Activated CD4-positive, alpha-beta T cell treated with anti-CD3 and anti-CD28 coated beads, Interleukin-10, Interleukin-2, amounts not matched to agents 100 ng/mL and 50 ng/mL, durations not matched to agents 16 hours and 8 hours (primary cell): ENCODE measurements at regions not wholly inside any gene's neighbourhood (a gene's known extent, or its start where the extent isn't known, plus 50 kb on each side); places are given as distances from the start of the nearest gene placed in this dataset.

Experiments
- DNase-seq: peaks from one replicate; pipeline ENCODE4 v3.0.0-alpha.2; 2020

GRCh38 chr13:106382534-106382933 lies 152.9 kb downstream of the EFNB2 start:
- no peak for DNase-seq

GRCh38 chr13:106381091-106381490 lies 154.4 kb downstream of the EFNB2 start:
- no peak for DNase-seq

GRCh38 chr13:106377931-106378662 lies 157.4 kb downstream of the EFNB2 start:
- DNase-seq: no peak

- DNase-seq: no peak
Measured at GRCh38 chr13:106377341-106377740, 158.1 kb downstream of the EFNB2 start.

- no peak for DNase-seq
Measured at GRCh38 chr13:106376401-106377112, 158.9 kb downstream of the EFNB2 start.

GRCh38 chr13:106375085-106375484 lies 160.4 kb downstream of the EFNB2 start:
- DNase-seq: no peak

GRCh38 chr13:106374631-106375030 lies 160.8 kb downstream of the EFNB2 start:
- no peak for DNase-seq

- no peak for DNase-seq
Measured at GRCh38 chr13:106373989-106374572, 161.4 kb downstream of the EFNB2 start.

GRCh38 chr13:106373304-106373988 lies 162.0 kb downstream of the EFNB2 start:
- no peak for DNase-seq

GRCh38 chr13:106372199-106373155 lies 163.0 kb downstream of the EFNB2 start:
- no peak for DNase-seq

GRCh38 chr13:106371024-106371423 lies 164.4 kb downstream of the EFNB2 start:
- DNase-seq: no peak

- DNase-seq: no peak
Measured at GRCh38 chr13:106369858-106370257, 165.6 kb downstream of the EFNB2 start.

GRCh38 chr13:106369091-106369490 lies 166.4 kb downstream of the EFNB2 start:
- DNase-seq: no peak

GRCh38 chr13:106367361-106367971 lies 168.0 kb downstream of the EFNB2 start:
- no peak for DNase-seq

- DNase-seq: no peak
Measured at GRCh38 chr13:106362707-106363106, 172.8 kb downstream of the EFNB2 start.

- DNase-seq: no peak
Measured at GRCh38 chr13:106361621-106362020, 173.8 kb downstream of the EFNB2 start.

- DNase-seq: no peak
Measured at GRCh38 chr13:106357198-106357597, 178.3 kb downstream of the EFNB2 start.

GRCh38 chr13:106355866-106356265 lies 179.6 kb downstream of the EFNB2 start:
- no peak for DNase-seq

- DNase-seq: no peak
Measured at GRCh38 chr13:106354961-106355360, 180.5 kb downstream of the EFNB2 start.

GRCh38 chr13:106352850-106353249 lies 182.6 kb downstream of the EFNB2 start:
- DNase-seq: no peak

- no peak for DNase-seq
Measured at GRCh38 chr13:106351251-106351650, 184.2 kb downstream of the EFNB2 start.

GRCh38 chr13:106350208-106350607 lies 185.3 kb downstream of the EFNB2 start:
- DNase-seq: no peak
